ENCODE measurements at regions not wholly inside any gene's neighbourhood (a gene's known extent, or its start where the extent isn't known, plus 50 kb on each side); places are given as distances from the start of the nearest gene placed in this dataset.

- DNase-seq, result no peak
These were observed 65.5 kb downstream of the ANKRD60 start for GRCh38 chr20:58162986-58163385.

GRCh38 chr20:58161192-58161591 lies 67.3 kb downstream of the ANKRD60 start:
- no peak for DNase-seq

- DNase-seq, result no peak
These were observed 67.9 kb downstream of the ANKRD60 start for GRCh38 chr20:58160451-58161061.

GRCh38 chr20:58155148-58155925 lies 73.1 kb downstream of the ANKRD60 start:
- DNase-seq, result no peak

- DNase-seq, result no peak
These were observed 74.3 kb downstream of the ANKRD60 start for GRCh38 chr20:58154113-58154512.

- DNase-seq, result no peak
These were observed 75.3 kb downstream of the ANKRD60 start for GRCh38 chr20:58153121-58153520.

GRCh38 chr20:58150772-58151171 lies 77.7 kb downstream of the ANKRD60 start:
- DNase-seq, result peak; percentile 91

GRCh38 chr20:58149437-58150091 lies 78.9 kb downstream of the ANKRD60 start:
- no peak for DNase-seq

GRCh38 chr20:58148891-58149290 lies 79.6 kb downstream of the ANKRD60 start:
- no peak for DNase-seq

GRCh38 chr20:58147628-58148370 lies 80.7 kb downstream of the ANKRD60 start:
- no peak for DNase-seq

GRCh38 chr20:58146746-58147140 lies 81.7 kb downstream of the ANKRD60 start:
- DNase-seq, result no peak

- no peak for DNase-seq
These were observed 82.2 kb downstream of the ANKRD60 start for GRCh38 chr20:58146081-58146745.

- no peak for DNase-seq
These were observed 82.9 kb downstream of the ANKRD60 start for GRCh38 chr20:58145506-58146080.

GRCh38 chr20:58144096-58144495 lies 84.4 kb downstream of the ANKRD60 start:
- DNase-seq, result no peak

GRCh38 chr20:58143531-58143930 lies 84.9 kb downstream of the ANKRD60 start:
- no peak for DNase-seq

GRCh38 chr20:58142843-58143185 lies 85.6 kb downstream of the ANKRD60 start:
- DNase-seq, result no peak

GRCh38 chr20:58141971-58142842 lies 86.2 kb downstream of the ANKRD60 start:
- no peak for DNase-seq

GRCh38 chr20:58141496-58141895 lies 87.0 kb downstream of the ANKRD60 start:
- DNase-seq, result no peak

GRCh38 chr20:58140787-58141425 lies 87.5 kb downstream of the ANKRD60 start:
- no peak for DNase-seq

- DNase-seq, result no peak
These were observed 88.3 kb downstream of the ANKRD60 start for GRCh38 chr20:58139849-58140786.

All from NCI-H1105 (cell line).